WTC11 (cell line): ENCODE measurements at regions not wholly inside any gene's neighbourhood (a gene's known extent, or its start where the extent isn't known, plus 50 kb on each side); places are given as distances from the start of the nearest gene placed in this dataset.

ENCODE experiments used
- ATAC-seq: fragments of 200-7000 bp; cut with Tn5 transposase; 2 replicates; pipeline ENCODE4 v1.10.0; 2021; ENCODE audit warnings: mild to moderate bottlenecking, moderate library complexity
- CTCF ChIA-PET: fragments of 300-600 bp; sonication (Branson Sonifier 250); formaldehyde crosslinking; loops from one replicate; lab custom pipeline; 2021; ENCODE audit warnings: antibody characterized with exemption; lab: Charles Lee
- POLR2A ChIA-PET: fragments of 350-600 bp; sonication (Branson Sonifier 250); formaldehyde crosslinking; loops from one replicate; lab custom pipeline; 2021; ENCODE audit warnings: antibody characterized with exemption; lab: Charles Lee
- DNase-seq: peaks from one replicate; pipeline ENCODE4 v3.0.0; 2021; ENCODE audit warnings: low spot score
- H3K27ac Mint-ChIP-seq: 2 replicates; pipeline ENCODE4 v1.8.0; 2021; ENCODE audit warnings: mixed read lengths
- H3K27me3 Mint-ChIP-seq: 2 replicates; pipeline ENCODE4 v1.8.0; 2021; ENCODE audit warnings: low read depth, mild to moderate bottlenecking, moderate library complexity, mixed read lengths
- H3K36me3 Mint-ChIP-seq: 2 replicates; pipeline ENCODE4 v1.8.0; 2021; ENCODE audit warnings: mixed read lengths
- H3K4me1 Mint-ChIP-seq: 2 replicates; pipeline ENCODE4 v1.8.0; 2022; ENCODE audit warnings: mixed read lengths
- H3K4me3 Mint-ChIP-seq: 2 replicates; pipeline ENCODE4 v1.8.0; 2021; ENCODE audit warnings: mild to moderate bottlenecking, moderate library complexity, mixed read lengths
- H3K9me3 Mint-ChIP-seq: 2 replicates; pipeline ENCODE4 v1.8.0; 2021; ENCODE audit warnings: mixed read lengths
- AR ChIP-seq: fragments of 250-450 bp; sonication (Bioruptor Pico); IDR thresholded peaks from 2 replicates; pipeline ENCODE4 v1.9.0; 2021; ENCODE audit warnings: mild to moderate bottlenecking
- CREM ChIP-seq: sonication (generic); formaldehyde crosslinking; IDR thresholded peaks from 2 replicates; pipeline ENCODE4 v1.8.1; 2022; ENCODE audit warnings: mild to moderate bottlenecking, missing genetic modification reagents, moderate library complexity
- E2F5 ChIP-seq: sonication (generic); formaldehyde crosslinking; IDR thresholded peaks from 2 replicates; pipeline ENCODE4 v1.8.1; 2022; ENCODE audit warnings: mild to moderate bottlenecking, moderate library complexity, missing genetic modification reagents
- EMX1 ChIP-seq: fragments of 250-450 bp; sonication (Bioruptor Pico); IDR thresholded peaks from 2 replicates; pipeline ENCODE4 v1.8.0; 2021; ENCODE audit warnings: mild to moderate bottlenecking
- FOXK1 ChIP-seq: sonication (generic); formaldehyde crosslinking; IDR thresholded peaks from 2 replicates; pipeline ENCODE4 v1.8.0; 2022; ENCODE audit warnings: mild to moderate bottlenecking, moderate library complexity, missing genetic modification reagents
- FOXP1 ChIP-seq: sonication (generic); formaldehyde crosslinking; IDR thresholded peaks from 2 replicates; pipeline ENCODE4 v1.8.0; 2022; ENCODE audit warnings: missing genetic modification reagents, mild to moderate bottlenecking, moderate library complexity, borderline replicate concordance
- GTF2I ChIP-seq: fragments of 250-450 bp; sonication (Bioruptor Pico); conservative IDR thresholded peaks from 2 replicates; pipeline ENCODE4 v1.4.0; 2021; ENCODE audit warnings: mild to moderate bottlenecking
- JUN ChIP-seq: sonication (generic); formaldehyde crosslinking; IDR thresholded peaks from 2 replicates; pipeline ENCODE4 v1.8.0; 2023; ENCODE audit warnings: mild to moderate bottlenecking, missing genetic modification reagents
- NFYB ChIP-seq: sonication (generic); formaldehyde crosslinking; conservative IDR thresholded peaks from 2 replicates; pipeline ENCODE4 v1.8.0; 2022; ENCODE audit warnings: low read depth, missing genetic modification reagents
- NR1H2 ChIP-seq: sonication (generic); formaldehyde crosslinking; IDR thresholded peaks from 2 replicates; pipeline ENCODE4 v1.9.0; 2021; ENCODE audit warnings: mild to moderate bottlenecking, moderate library complexity, missing genetic modification reagents
- OVOL2 ChIP-seq: fragments of 250-450 bp; sonication (Bioruptor Pico); IDR thresholded peaks from 2 replicates; pipeline ENCODE4 v1.9.0; 2021; ENCODE audit warnings: mild to moderate bottlenecking, borderline replicate concordance
- PRDM15 ChIP-seq: sonication (generic); formaldehyde crosslinking; IDR thresholded peaks from 2 replicates; pipeline ENCODE4 v1.8.0; 2022; ENCODE audit warnings: missing genetic modification reagents
- SP1 ChIP-seq: sonication (generic); formaldehyde crosslinking; conservative IDR thresholded peaks from 2 replicates; pipeline ENCODE4 v1.8.1; 2022; ENCODE audit warnings: missing genetic modification reagents
- TEAD1 ChIP-seq: sonication (generic); formaldehyde crosslinking; IDR thresholded peaks from 2 replicates; pipeline ENCODE4 v1.8.0; 2022; ENCODE audit warnings: mild to moderate bottlenecking, missing genetic modification reagents
- TP53 ChIP-seq: sonication (generic); formaldehyde crosslinking; IDR thresholded peaks from 2 replicates; pipeline ENCODE4 v1.8.1; 2023; ENCODE audit warnings: mild to moderate bottlenecking, missing genetic modification reagents
- ZNF416 ChIP-seq: fragments of 250-450 bp; sonication (Bioruptor Pico); IDR thresholded peaks from 2 replicates; pipeline ENCODE4 v1.9.0; 2021; ENCODE audit warnings: mild to moderate bottlenecking, inconsistent platforms
- ZNF423 ChIP-seq: fragments of 250-450 bp; sonication (Bioruptor Pico); IDR thresholded peaks from 2 replicates; pipeline ENCODE4 v2.1.2; 2022; ENCODE audit warnings: mild to moderate bottlenecking, moderate library complexity
- TF ChIP-seq, protein P1 (sequence below): fragments of 250-450 bp; sonication (Bioruptor Pico); IDR thresholded peaks from 2 replicates; pipeline ENCODE4 v1.8.0; 2021; ENCODE audit warnings: mild to moderate bottlenecking
- TF ChIP-seq, protein P2 (sequence below): sonication (generic); formaldehyde crosslinking; IDR thresholded peaks from 2 replicates; pipeline ENCODE4 v1.8.0; 2022; ENCODE audit warnings: mild to moderate bottlenecking, missing genetic modification reagents
- TF ChIP-seq, protein P3 (sequence below): sonication (generic); formaldehyde crosslinking; IDR thresholded peaks from 2 replicates; pipeline ENCODE4 v1.8.0; 2023; ENCODE audit warnings: mild to moderate bottlenecking, missing genetic modification reagents
- TF ChIP-seq, protein P4 (sequence below): sonication (generic); formaldehyde crosslinking; IDR thresholded peaks from 2 replicates; pipeline ENCODE4 v1.8.1; 2023; ENCODE audit warnings: mild to moderate bottlenecking, missing genetic modification reagents, moderate library complexity

GRCh38 chr4:14254252-14254651 lies 626.7 kb upstream of the BOD1L1 start (continued):
- no peak for TF ChIP-seq PRDM15
- TF ChIP-seq FOXK1 (CRISPR knock-in tag), result no peak
- TF ChIP-seq, protein P1, sequence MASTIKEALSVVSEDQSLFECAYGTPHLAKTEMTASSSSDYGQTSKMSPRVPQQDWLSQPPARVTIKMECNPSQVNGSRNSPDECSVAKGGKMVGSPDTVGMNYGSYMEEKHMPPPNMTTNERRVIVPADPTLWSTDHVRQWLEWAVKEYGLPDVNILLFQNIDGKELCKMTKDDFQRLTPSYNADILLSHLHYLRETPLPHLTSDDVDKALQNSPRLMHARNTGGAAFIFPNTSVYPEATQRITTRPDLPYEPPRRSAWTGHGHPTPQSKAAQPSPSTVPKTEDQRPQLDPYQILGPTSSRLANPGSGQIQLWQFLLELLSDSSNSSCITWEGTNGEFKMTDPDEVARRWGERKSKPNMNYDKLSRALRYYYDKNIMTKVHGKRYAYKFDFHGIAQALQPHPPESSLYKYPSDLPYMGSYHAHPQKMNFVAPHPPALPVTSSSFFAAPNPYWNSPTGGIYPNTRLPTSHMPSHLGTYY, result 0 out of 2 replicates have a peak, but pooled peaks have one; percentile 22
- TF ChIP-seq FOXP1 (CRISPR knock-in tag), result no peak

DNA sequence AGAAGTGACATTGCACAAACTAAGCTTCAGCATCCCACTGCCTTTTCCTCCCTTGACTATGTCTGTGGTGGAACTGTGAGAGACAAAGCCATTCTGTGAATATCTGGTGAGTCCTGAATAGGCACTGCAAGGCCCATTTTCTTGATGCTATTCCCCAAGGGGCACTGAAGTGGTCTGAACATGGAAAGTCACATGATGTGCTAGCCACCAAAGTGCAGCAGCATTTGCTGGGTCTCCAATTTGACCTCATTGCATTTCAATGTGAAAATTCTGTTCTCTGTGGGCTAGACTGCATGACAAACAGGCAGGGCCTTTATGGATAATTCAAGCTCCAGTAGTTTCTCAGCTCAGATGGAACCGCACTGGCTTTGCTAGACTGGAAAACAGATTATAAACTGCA lies 627.4 kb upstream of the BOD1L1 start:
- no peaks in the 10 kb centered on the region for H3K27me3 Mint-ChIP-seq
- POLR2A ChIA-PET, result no interaction called here
- H3K36me3 Mint-ChIP-seq, result peaks cover 9% of the 10 kb centered on the region

More for the DNA sequence above, 627.4 kb upstream of the BOD1L1 start:
- TF ChIP-seq E2F5 (CRISPR knock-in tag), result no peak
- no peak for TF ChIP-seq JUN (CRISPR knock-in tag)
- no peak for TF ChIP-seq NFYB
- no peak for TF ChIP-seq GTF2I (CRISPR knock-in tag)
- TF ChIP-seq AR (CRISPR knock-in tag), result no peak
- no peak for TF ChIP-seq OVOL2 (CRISPR knock-in tag)
- TF ChIP-seq TEAD1, result no peak
- TF ChIP-seq, protein P2, sequence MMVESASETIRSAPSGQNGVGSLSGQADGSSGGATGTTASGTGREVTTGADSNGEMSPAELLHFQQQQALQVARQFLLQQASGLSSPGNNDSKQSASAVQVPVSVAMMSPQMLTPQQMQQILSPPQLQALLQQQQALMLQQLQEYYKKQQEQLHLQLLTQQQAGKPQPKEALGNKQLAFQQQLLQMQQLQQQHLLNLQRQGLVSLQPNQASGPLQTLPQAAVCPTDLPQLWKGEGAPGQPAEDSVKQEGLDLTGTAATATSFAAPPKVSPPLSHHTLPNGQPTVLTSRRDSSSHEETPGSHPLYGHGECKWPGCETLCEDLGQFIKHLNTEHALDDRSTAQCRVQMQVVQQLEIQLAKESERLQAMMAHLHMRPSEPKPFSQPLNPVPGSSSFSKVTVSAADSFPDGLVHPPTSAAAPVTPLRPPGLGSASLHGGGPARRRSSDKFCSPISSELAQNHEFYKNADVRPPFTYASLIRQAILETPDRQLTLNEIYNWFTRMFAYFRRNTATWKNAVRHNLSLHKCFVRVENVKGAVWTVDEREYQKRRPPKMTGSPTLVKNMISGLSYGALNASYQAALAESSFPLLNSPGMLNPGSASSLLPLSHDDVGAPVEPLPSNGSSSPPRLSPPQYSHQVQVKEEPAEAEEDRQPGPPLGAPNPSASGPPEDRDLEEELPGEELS (CRISPR knock-in tag), result no peak
- TF ChIP-seq ZNF423 (CRISPR knock-in tag), result no peak
- TF ChIP-seq, protein P3, sequence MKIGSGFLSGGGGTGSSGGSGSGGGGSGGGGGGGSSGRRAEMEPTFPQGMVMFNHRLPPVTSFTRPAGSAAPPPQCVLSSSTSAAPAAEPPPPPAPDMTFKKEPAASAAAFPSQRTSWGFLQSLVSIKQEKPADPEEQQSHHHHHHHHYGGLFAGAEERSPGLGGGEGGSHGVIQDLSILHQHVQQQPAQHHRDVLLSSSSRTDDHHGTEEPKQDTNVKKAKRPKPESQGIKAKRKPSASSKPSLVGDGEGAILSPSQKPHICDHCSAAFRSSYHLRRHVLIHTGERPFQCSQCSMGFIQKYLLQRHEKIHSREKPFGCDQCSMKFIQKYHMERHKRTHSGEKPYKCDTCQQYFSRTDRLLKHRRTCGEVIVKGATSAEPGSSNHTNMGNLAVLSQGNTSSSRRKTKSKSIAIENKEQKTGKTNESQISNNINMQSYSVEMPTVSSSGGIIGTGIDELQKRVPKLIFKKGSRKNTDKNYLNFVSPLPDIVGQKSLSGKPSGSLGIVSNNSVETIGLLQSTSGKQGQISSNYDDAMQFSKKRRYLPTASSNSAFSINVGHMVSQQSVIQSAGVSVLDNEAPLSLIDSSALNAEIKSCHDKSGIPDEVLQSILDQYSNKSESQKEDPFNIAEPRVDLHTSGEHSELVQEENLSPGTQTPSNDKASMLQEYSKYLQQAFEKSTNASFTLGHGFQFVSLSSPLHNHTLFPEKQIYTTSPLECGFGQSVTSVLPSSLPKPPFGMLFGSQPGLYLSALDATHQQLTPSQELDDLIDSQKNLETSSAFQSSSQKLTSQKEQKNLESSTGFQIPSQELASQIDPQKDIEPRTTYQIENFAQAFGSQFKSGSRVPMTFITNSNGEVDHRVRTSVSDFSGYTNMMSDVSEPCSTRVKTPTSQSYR (CRISPR knock-in tag), result no peak
- no peak for TF ChIP-seq SP1 (CRISPR knock-in tag)
- no peak for TF ChIP-seq NR1H2 (CRISPR knock-in tag)
- TF ChIP-seq ZNF416 (CRISPR knock-in tag), result no peak
- TF ChIP-seq, protein P4, sequence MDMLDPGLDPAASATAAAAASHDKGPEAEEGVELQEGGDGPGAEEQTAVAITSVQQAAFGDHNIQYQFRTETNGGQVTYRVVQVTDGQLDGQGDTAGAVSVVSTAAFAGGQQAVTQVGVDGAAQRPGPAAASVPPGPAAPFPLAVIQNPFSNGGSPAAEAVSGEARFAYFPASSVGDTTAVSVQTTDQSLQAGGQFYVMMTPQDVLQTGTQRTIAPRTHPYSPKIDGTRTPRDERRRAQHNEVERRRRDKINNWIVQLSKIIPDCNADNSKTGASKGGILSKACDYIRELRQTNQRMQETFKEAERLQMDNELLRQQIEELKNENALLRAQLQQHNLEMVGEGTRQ (CRISPR knock-in tag), result no peak
- TF ChIP-seq TP53, result no peak
- TF ChIP-seq CREM (CRISPR knock-in tag), result no peak
- TF ChIP-seq EMX1 (CRISPR knock-in tag), result no peak
- no peak overlapping the region for H3K27ac Mint-ChIP-seq
- H3K4me3 Mint-ChIP-seq, result no peak overlapping the region
- ATAC-seq (no peak), DNase-seq (no peak)
- H3K4me1 Mint-ChIP-seq, result peaks cover 7% of the 10 kb centered on the region
- CTCF ChIA-PET, result interaction anchor here (1.1 kb wide), 2 partner anchors 10 to 183 kb away, joined by 3 read pairs; no protein-coding TSS in a partner anchor
- peaks cover 28% of the 10 kb centered on the region for H3K9me3 Mint-ChIP-seq
